Stomach (tissue), 4 donors: ENCODE measurements at regions not wholly inside any gene's neighbourhood (a gene's known extent, or its start where the extent isn't known, plus 50 kb on each side); places are given as distances from the start of the nearest gene placed in this dataset.

Experiments used
- EP300 ChIP-seq: sonication (generic); formaldehyde crosslinking; IDR thresholded peaks from one replicate; pipeline ENCODE4 v1.6.1; 2017; ENCODE audit warnings: antibody characterized with exemption
- POLR2A ChIP-seq, 4 donors: fragments of 450-650 bp; IDR thresholded peaks; one replicate each; pipeline ENCODE4 v1.6.1; 2016; ENCODE audit warnings: antibody characterized with exemption in 4 of 4, control low read depth in 2 of 4, mild to moderate bottlenecking in 1 of 4, moderate library complexity in 1 of 4
- POLR2AphosphoS5 ChIP-seq, 3 donors: sonication (generic); formaldehyde crosslinking; IDR thresholded peaks; one replicate each; pipeline ENCODE4 v1.6.1; 2016; ENCODE audit warnings: antibody characterized with exemption in 3 of 3
- TF ChIP-seq, protein P1 (sequence below), 7 experiments: fragments of 450-650 bp in 4 of 7; fragments of 200-600 bp in 3 of 7; sonication (generic) in 3 of 7; IDR thresholded peaks; one replicate each; pipeline ENCODE4 v1.5.1; 2016 to 2019; ENCODE audit warnings: antibody characterized with exemption in 7 of 7, control low read depth in 2 of 7, mild to moderate bottlenecking in 1 of 7

DNA sequence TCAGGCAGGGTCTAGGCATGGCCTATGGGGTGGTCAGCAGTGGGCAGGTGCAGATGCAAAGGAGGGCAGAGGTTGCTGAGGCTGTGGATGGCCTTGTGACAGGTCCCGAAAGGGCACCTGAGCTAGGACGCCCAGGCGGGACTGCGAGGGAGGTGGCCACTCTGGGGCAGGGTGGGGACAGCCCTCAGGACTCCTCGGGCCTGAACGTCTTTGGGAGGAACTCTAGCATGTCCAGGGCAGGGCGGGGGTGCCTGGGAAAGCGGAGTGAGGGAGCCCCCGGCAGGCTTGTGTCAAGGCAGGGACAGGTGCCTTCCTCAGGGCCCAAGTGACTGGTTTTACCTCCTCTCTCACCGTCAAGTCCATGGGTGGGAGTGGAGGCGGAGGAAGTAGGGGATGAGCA is 125.4 kb upstream of the WNT4 start:
- TF ChIP-seq EP300 (no peak), POLR2AphosphoS5 (IDR thresholded peaks at IDR 0.05) (no peak), POLR2A (IDR thresholded peaks at IDR 0.05) (no peak)
- TF ChIP-seq, protein P1, sequence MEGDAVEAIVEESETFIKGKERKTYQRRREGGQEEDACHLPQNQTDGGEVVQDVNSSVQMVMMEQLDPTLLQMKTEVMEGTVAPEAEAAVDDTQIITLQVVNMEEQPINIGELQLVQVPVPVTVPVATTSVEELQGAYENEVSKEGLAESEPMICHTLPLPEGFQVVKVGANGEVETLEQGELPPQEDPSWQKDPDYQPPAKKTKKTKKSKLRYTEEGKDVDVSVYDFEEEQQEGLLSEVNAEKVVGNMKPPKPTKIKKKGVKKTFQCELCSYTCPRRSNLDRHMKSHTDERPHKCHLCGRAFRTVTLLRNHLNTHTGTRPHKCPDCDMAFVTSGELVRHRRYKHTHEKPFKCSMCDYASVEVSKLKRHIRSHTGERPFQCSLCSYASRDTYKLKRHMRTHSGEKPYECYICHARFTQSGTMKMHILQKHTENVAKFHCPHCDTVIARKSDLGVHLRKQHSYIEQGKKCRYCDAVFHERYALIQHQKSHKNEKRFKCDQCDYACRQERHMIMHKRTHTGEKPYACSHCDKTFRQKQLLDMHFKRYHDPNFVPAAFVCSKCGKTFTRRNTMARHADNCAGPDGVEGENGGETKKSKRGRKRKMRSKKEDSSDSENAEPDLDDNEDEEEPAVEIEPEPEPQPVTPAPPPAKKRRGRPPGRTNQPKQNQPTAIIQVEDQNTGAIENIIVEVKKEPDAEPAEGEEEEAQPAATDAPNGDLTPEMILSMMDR (IDR thresholded peaks at IDR 0.05): no peak
